AG04449 (cell line): ENCODE measurements at regions not wholly inside any gene's neighbourhood (a gene's known extent, or its start where the extent isn't known, plus 50 kb on each side); places are given as distances from the start of the nearest gene placed in this dataset.

Experiments used
- CTCF ChIA-PET: fragments of 350-600 bp; formaldehyde crosslinking; extraction: SDS; loops from one replicate; lab custom pipeline; 2021; ENCODE audit warnings: antibody characterized with exemption; lab: Yijun Ruan, JAX
- POLR2A ChIA-PET: fragments of 400-600, 350-600 bp; formaldehyde crosslinking; extraction: SDS; loops from one replicate; lab custom pipeline; 2020; ENCODE audit warnings: antibody characterized with exemption, inconsistent platforms; lab: Yijun Ruan, JAX
- DNase-seq: peaks from one replicate; pipeline ENCODE4 v3.0.0-alpha.2; 2010; ENCODE audit warnings: low read depth, low spot score
- H3K4me3 ChIP-seq: 2 replicates; pipeline ENCODE4 v1.5.1; 2011; ENCODE audit warnings: low read depth, mild to moderate bottlenecking, control low read depth, low read length
- TF ChIP-seq, protein P1 (sequence below): IDR thresholded peaks from one replicate; pipeline ENCODE4 v1.5.1; 2011; ENCODE audit warnings: mild to moderate bottlenecking, moderate library complexity, low read length, control low read depth, inconsistent platforms; ENCODE audit not compliant: insufficient read depth; ENCODE audit errors: missing control alignments

DNA sequence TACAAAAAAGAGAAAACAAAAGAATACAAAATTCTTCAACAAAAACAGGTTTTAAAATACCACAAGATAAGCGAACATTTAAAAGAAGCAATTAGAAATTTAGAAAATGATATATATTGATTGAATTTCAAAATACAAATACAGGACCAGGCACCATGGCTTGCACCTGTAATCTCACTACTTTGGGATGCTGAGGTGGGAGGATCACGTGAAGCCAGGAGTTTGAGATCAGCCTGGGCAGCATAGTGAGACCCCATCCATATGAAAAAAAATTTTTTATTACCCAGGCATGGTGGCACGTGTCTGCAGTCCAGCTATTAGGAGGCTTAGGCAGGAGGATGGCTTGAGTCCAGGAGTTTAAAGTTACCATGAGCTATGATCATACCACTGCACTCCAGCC lies 109.9 kb upstream of the SLC30A5 start:
- no peak overlapping the region for H3K4me3 ChIP-seq
- no peak for DNase-seq
- TF ChIP-seq, protein P1, sequence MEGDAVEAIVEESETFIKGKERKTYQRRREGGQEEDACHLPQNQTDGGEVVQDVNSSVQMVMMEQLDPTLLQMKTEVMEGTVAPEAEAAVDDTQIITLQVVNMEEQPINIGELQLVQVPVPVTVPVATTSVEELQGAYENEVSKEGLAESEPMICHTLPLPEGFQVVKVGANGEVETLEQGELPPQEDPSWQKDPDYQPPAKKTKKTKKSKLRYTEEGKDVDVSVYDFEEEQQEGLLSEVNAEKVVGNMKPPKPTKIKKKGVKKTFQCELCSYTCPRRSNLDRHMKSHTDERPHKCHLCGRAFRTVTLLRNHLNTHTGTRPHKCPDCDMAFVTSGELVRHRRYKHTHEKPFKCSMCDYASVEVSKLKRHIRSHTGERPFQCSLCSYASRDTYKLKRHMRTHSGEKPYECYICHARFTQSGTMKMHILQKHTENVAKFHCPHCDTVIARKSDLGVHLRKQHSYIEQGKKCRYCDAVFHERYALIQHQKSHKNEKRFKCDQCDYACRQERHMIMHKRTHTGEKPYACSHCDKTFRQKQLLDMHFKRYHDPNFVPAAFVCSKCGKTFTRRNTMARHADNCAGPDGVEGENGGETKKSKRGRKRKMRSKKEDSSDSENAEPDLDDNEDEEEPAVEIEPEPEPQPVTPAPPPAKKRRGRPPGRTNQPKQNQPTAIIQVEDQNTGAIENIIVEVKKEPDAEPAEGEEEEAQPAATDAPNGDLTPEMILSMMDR, result no peak
- CTCF ChIA-PET, result no interaction called here
- POLR2A ChIA-PET, result no interaction called here

DNA sequence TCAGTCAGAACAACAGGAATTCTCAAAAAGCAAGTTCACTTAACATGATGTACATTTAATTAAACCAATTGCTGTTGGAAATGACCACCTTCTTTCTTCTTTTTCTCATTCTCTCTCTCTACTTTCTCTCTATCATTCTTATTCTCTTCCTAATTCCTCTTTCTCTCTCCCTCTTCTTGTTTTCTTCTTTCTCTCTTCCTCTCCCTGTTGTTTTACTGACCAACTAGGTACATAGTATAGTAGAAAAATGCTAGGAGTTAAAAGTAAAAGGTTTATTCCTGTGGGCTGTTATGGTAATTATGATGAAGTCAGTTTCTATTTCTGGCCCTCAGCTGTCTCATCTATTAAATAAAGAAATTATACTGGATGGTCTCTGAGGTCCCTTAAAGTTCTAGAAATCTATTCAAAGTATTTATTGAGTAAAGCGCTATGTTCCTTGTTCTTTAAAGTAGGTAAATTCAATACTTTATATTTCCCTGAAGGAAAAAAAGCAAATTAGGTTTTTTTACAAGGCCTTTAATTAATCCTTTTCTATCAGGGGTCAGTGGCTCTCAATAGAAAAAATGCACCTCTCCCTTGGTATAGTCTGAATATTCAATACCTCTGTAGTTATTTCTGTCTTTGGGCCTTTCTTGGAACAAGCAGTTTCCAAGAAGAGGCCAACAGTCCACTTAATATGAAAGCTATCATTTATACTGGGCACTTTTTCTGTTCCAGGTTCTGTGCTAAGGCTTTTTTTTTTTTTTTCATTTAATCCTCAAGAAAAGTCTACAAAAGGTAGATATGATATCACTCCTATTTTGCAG lies 102.3 kb upstream of the SLC30A5 start:
- TF ChIP-seq, protein P1, result no peak
- DNase-seq, result no peak
- CTCF ChIA-PET, result no interaction called here
- POLR2A ChIA-PET, result no interaction called here
- no peak overlapping the region for H3K4me3 ChIP-seq

DNA sequence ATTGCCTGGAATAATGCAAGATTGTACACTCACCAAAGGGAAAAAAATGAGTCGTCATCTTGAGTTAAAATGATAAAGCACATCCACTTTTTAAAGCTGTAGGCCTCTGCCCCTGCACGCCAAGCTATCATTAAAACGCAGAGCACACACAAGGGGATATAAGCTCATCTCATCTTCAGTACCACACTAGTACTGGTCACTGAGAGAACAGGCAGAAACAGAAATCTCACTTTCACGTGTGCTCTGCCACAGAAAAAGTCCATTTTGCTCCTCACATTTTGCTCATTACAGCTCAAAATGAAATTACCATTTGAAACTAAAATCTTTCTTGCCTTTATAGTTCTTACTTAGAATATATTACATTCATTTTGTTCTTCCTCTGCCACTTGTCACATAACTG lies 99.2 kb upstream of the SLC30A5 start:
- CTCF ChIA-PET, result interaction anchor here (1.0 kb wide), 1 partner anchor 13 kb away, joined by 4 read pairs; no protein-coding TSS in a partner anchor
- H3K4me3 ChIP-seq, result no peak overlapping the region
- POLR2A ChIA-PET, result no interaction called here
- DNase-seq, result no peak
- TF ChIP-seq, protein P1, result no peak

DNA sequence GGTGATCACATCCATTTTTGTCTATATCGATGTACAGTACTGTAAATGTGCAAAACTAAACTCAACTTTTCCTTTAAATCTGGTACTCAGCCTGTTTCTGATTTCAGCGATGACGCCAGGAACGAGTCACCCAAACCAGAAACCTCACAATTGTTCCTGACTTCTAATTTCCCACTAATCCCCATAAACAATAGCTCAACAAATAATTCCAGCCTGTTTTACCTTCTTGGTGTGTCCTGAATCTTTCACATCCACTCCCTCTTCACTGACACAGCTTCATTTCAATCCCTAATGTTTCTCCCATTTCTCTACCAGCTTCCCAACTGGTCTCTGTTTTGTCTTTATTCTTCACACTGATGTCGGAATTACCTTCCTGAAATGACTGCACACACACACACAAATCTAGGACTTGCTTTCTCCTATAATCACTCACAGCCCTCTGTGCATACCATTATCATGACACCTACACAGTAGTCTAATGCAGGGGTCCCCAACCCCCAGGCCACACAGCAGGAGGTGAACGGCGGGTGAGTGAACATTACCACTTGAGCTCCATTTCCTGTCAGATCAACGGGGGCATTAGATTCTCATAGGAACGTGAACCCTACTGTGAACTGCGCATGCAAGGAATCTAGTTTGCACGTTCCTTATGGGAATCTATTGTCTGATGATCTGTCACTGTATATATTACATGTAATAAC lies 97.8 kb upstream of the SLC30A5 start:
- no peak overlapping the region for H3K4me3 ChIP-seq
- TF ChIP-seq, protein P1, result no peak
- POLR2A ChIA-PET, result no interaction called here
- CTCF ChIA-PET, result interaction anchor here (0.8 to 1.2 kb wide), 2 partner anchors 11 to 709 kb away, joined by 3 to 5 read pairs; no protein-coding TSS in a partner anchor
- no peak for DNase-seq

DNA sequence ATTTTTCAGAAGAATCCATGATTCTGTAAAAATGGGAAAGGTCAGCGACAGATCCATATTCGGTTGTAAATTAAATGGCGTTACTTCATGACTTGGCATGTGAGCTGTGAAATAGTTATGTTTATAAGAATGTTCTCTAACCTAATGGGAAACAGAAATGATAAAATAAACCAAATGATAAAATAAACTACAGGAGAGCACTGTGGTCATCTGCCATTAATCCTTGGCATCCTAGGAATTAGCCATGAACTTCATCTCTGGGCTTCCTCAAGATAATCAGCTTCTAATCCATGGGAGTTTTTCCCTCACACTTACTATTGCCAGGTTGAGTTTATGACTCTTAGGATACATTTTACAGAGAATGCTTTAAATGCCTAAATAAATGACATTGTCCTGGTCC lies 94.6 kb upstream of the SLC30A5 start:
- no peak overlapping the region for H3K4me3 ChIP-seq
- no peak for DNase-seq
- TF ChIP-seq, protein P1, result no peak
- CTCF ChIA-PET, result no interaction called here
- POLR2A ChIA-PET, result no interaction called here
